Body of pancreas (tissue), 4 donors: ENCODE measurements at regions not wholly inside any gene's neighbourhood (a gene's known extent, or its start where the extent isn't known, plus 50 kb on each side); places are given as distances from the start of the nearest gene placed in this dataset.

ENCODE experiments used
- CTCF ChIP-seq, 7 experiments: fragments of 450-650 bp in 4 of 7; fragments of 200-600 bp in 3 of 7; sonication (generic) in 3 of 7; IDR thresholded peaks; one replicate each; pipeline ENCODE4 v1.5.1; 2016 to 2019; ENCODE audit warnings: antibody characterized with exemption in 7 of 7
- POLR2A ChIP-seq, 3 donors: fragments of 450-650 bp; IDR thresholded peaks; one replicate each; pipeline ENCODE4 v1.6.1; 2016; ENCODE audit warnings: antibody characterized with exemption in 3 of 3, mild to moderate bottlenecking in 2 of 3

GRCh38 chr11:111444040-111444439, 65.0 kb upstream of the POU2AF1 start:
- TF ChIP-seq POLR2A (IDR thresholded peaks at IDR 0.05) (no peak), CTCF (IDR thresholded peaks at IDR 0.05) (no peak)
